Uterus (tissue), 2 donors: ENCODE measurements at regions not wholly inside any gene's neighbourhood (a gene's known extent, or its start where the extent isn't known, plus 50 kb on each side); places are given as distances from the start of the nearest gene placed in this dataset.

Experiments
- POLR2A ChIP-seq, 2 donors: fragments of 450-650 bp; IDR thresholded peaks; one replicate each; pipeline ENCODE4 v1.6.1; 2016; ENCODE audit warnings: antibody characterized with exemption in 2 of 2, mild to moderate bottlenecking in 1 of 2, moderate library complexity in 1 of 2
- TF ChIP-seq, protein P1 (sequence below), 4 experiments: fragments of 200-600 bp in 2 of 4; fragments of 450-650 bp in 2 of 4; sonication (generic) in 2 of 4; IDR thresholded peaks; one replicate each; pipeline ENCODE4 v1.5.1; 2016 to 2019; ENCODE audit warnings: antibody characterized with exemption in 4 of 4, mild to moderate bottlenecking in 2 of 4, moderate library complexity in 1 of 4

DNA sequence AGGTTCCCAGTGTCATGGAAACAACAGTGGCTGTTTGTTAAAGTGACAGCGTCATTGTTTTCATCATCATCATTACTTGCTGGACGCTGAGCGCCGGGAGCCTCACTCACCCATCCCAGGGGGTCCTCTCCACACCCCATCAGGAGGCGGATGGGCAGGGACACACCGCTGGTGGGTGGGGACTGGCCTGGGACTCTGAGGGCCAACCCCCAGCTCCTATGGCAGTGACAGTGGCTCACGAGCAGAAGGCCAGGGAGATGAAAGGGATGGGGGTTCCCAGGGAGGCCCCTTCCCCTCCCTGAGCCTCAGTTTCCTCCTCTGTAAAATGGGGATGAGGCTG is 76.6 kb upstream of the PRR5 start:
- TF ChIP-seq, protein P1, sequence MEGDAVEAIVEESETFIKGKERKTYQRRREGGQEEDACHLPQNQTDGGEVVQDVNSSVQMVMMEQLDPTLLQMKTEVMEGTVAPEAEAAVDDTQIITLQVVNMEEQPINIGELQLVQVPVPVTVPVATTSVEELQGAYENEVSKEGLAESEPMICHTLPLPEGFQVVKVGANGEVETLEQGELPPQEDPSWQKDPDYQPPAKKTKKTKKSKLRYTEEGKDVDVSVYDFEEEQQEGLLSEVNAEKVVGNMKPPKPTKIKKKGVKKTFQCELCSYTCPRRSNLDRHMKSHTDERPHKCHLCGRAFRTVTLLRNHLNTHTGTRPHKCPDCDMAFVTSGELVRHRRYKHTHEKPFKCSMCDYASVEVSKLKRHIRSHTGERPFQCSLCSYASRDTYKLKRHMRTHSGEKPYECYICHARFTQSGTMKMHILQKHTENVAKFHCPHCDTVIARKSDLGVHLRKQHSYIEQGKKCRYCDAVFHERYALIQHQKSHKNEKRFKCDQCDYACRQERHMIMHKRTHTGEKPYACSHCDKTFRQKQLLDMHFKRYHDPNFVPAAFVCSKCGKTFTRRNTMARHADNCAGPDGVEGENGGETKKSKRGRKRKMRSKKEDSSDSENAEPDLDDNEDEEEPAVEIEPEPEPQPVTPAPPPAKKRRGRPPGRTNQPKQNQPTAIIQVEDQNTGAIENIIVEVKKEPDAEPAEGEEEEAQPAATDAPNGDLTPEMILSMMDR (IDR thresholded peaks at IDR 0.05), result no peak
- no peak for TF ChIP-seq POLR2A (IDR thresholded peaks at IDR 0.05)
